GM18868 (cell line): ENCODE measurements at regions not wholly inside any gene's neighbourhood (a gene's known extent, or its start where the extent isn't known, plus 50 kb on each side); places are given as distances from the start of the nearest gene placed in this dataset.
"Not testable (repeated sequence)": the region's sequence is repeated elsewhere in the genome, so short reads cannot be mapped to it uniquely, and the experiment has no call there.

Source experiments
- ATAC-seq: cut with Tn5 transposase; IDR thresholded peaks from one replicate; pipeline ENCODE4 v1.9.1; 2021; ENCODE audit warnings: mild to moderate bottlenecking, moderate library complexity; ENCODE audit not compliant: unreplicated experiment

DNA sequence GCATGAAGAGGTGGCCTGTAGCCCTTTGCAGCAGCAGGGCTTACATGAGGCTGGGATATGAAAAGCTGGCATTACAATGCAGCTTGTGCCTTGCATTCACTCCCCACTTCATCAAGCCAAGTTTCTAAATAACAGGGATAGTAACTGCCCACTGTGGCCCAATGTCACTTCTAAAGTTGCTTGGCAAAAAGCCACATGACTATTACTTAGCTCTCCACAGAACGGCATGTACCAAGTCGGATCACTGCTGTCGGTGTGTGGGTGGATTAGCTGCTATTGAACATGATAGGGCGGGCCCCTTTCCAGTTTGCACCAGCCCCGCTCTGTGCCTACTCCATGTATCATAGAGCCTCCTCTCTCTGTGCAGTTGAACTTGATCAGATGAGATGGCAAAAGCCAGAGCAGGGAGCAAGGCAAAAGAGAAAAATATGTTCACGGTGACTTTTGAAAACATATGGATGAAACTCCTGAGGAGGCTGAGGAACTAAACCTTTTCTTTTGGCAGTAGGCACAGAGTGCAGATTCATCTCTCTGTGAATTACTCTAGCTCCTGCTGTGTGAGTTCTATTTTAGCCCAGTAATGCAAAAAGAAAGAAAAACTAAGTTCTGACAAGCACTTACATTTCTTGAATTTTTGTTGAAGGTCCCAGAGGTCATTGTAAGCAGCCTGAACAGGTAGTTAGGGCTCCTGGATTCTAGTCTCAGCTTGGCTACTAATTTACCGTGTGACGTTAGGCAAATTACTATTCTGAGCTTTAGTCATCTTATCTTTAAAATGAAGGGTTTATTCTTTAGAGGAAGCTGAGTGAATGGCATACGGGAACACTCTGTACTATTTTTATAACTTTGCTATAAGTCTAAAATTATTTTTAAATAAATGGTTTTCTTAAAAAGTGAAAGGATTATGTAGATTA is 125.6 kb upstream of the NBPF9 start:
- not testable (repeated sequence) for ATAC-seq

DNA sequence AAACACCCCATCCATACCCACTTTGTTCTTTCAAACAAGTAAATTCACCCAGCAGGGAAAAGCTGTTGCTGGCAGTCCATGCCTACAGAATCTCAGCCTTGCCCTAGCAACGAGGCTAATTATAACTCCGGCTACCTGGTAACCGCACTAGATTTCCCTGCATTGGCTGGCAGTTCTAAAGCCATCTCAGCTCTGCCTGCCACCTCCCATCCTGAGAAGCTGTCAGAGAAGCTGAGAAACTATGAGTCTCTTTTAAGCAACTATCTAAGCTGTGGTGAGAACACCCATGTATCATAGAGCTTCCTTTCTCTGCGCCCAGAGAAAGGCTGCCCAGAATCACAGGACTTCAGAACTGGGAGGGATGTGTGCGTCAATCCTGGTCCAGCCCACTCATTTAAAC is 126.5 kb upstream of the NBPF9 start:
- not testable (repeated sequence) for ATAC-seq

DNA sequence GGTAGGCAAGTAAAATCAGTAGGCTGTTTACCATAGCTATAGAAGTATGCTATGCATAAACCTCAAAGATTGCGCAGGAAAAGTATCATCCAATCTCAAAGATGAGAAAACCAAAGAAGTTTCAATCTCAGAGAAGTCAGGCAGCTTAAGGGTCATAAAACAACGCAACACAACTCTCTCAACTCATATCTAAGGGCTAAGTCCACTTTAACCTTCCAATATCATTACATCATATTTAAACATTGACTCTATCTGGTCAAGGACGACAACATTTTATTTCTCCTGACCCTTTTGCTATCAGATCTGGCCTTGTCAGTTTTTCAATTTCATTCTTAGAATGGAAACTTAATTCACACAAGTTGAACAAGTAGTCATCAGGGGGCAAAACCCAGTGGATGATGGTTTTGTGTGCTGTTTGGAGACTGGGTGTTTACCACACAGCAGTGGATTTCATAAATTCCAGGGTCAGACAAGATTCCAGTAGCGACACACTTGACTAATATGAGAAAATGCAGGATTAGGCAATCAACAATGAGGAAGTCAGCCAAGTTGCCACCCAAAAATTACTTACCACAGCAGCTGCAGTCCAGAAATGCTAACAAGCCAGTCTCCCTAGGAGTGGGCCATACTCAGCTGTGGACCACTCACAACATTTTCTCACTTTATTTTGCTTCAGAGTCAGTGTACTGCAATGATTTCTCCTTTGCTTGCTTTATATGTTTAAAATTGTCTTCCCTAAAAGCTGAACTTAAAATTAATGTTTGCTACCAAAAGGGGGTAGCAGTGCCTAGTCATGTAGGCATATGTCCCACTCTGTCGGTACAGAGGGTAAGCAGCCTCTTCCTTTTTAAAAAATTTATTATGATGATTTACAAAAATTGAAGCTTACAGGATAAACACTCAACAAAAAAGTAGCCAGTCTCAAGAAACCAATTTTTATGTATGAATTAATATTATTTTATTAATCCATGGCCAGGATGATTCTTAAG is 131.9 kb upstream of the NBPF9 start:
- not testable (repeated sequence) for ATAC-seq

DNA sequence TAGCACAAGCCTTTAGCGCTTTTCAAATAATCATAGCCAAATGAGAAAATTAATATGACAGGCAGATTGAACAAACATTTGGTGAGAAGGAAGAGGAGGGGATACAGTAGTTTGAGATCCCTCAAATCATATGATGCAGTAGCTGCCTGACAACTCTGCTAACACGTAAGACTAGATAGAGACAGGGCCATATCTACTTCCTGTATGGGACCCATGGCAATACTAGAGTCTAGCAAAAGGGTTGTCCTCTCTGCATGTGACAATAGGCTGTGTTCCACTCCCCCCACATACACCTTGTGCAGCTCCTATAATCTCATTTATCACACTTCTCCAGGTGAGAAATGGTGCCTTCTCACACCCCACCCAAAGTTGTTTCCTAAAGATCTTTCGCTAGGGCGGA is 134.2 kb upstream of the NBPF9 start:
- not testable (repeated sequence) for ATAC-seq

DNA sequence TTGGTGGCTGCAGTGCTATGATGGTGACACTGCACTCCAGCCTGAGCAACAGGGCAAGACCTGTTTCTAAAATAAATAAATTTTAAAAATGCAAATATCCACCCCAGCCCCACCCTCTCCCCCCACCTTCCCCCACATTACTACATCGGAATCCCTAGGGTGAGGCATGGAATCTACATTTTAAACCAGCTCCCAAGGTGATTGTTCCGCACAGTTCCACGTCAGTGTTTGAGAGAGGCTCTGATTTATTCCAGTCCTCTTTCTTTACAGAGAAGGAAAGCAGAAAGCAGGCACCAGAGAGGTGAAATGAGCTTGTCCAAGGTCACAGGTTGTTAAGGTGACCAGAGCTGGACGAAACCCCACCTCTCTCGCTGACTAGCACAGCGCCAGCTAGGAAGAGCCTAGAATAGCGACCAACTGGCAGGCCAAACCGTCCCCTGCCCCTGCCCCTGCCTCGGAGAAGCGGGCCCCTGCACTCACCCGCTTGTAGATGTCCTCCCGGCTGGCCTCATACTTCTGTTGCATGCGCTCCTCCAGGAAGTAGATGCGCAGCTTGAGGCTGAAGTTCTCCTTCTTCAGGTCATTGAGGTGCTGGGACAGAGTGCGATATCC is 136.7 kb upstream of the NBPF9 start:
- ATAC-seq = not testable (repeated sequence)

DNA sequence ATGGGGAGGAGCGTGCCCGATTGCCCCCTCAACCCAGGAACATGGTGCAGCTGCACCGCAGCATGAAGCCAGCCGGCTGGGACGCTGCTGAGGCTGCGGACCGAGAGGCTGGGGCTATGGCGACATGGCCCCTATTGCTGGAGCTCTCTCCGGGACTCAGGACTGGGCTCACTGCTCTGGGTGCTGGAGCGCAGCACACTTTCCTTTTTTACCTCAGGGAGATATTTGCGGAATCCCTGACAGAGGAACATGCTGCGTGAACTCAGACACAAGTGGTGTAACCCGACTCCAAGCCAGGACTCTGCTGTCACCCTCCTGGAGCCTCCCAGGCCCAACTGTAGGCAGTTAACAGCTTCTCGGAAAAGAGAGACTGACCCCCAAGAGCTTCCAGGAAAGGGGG is 137.2 kb upstream of the NBPF9 start:
- not testable (repeated sequence) for ATAC-seq

DNA sequence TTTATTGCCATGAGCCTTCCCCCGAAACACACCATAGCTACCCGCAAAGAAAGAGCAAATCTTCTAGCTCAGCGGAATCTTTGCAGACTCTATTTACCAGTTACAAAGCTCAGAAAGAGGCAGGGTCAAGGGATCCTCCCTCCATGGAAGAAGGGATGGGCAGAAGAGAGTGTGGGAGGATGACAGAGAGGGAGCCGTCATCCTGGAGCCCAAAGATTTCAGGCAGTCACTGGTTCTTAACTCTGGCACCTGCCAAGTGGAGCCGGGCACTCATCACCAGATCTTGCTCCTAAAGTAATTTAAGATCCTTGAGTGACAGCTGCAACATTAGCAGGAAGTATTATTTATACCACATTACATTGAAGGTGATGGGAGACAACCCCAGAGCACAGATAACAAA is 137.9 kb upstream of the NBPF9 start:
- ATAC-seq = not testable (repeated sequence)

DNA sequence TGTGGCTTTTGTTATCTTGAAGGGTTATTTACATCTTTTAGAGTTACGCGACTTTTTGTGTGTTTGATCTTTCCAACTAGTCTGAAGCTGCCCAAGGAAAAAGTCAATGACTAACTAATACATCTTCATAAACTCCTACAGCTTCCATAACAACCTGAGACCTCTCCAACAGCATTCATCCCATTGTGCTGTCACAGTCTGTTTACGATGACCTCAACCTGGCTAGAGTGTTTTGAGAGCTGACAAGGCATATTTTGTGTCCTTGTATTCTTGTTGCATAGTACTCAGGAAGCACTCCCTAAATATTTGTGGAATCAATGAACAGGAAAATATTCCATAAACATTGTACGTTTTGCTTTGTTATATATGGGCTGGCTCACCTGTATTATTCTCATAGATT is 140.2 kb upstream of the NBPF9 start:
- not testable (repeated sequence) for ATAC-seq

DNA sequence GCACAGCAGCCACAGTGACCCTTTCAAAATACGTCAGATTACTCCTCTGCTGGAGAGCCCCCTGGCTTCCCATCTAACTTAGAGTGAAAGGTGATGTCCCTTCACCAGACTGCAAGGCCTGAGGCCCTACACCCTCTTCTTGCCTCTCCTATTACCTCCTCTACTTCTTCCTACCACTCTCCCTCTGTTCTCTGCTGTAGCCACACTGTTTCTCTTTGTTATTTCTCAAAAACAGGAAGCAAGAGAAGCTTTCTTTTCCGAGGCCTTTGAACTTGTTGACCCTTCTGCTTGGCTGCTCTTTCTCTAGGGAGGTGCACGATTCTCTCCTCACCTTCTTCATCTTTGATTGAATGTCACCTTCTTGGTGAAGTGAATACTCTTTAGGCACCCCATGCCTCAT is 141.3 kb upstream of the NBPF9 start:
- not testable (repeated sequence) for ATAC-seq

DNA sequence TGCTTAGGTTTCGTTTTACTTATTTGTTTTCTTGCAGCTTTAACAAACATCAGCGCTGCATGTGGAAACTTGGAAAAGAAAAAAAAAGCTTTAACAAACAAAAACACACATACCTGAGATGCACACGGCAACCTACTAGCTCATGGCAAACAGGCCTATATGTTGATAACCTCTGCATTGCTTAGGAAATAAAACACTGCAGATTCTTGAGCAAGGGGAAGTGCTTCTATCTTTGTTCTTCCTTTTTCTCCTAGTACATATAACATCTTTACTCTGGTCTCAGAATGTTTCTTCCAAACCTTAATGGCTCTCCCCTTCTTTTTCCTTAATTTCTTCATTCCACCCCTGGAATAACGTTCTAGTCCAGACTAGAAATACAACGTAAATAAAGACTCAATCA is 142.9 kb upstream of the NBPF9 start:
- ATAC-seq = not testable (repeated sequence)

DNA sequence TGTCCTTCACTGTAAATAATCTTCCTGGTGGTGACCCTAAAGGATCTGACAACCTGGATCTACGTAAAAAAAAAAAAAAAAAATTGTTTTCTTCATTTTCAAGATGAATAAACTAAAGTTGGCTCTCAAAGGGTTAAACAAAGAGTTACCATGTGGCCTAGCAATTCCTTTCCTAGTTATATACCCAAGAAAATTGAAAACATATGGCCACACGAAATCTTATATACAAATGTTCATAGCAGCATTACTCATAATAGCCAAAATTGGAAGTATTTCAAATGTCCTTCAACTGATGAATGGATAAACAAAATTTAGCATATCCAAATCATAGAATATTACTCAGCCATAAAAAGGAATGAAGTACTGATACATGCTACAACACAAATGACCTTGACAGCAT is 145.3 kb upstream of the NBPF9 start:
- not testable (repeated sequence) for ATAC-seq

DNA sequence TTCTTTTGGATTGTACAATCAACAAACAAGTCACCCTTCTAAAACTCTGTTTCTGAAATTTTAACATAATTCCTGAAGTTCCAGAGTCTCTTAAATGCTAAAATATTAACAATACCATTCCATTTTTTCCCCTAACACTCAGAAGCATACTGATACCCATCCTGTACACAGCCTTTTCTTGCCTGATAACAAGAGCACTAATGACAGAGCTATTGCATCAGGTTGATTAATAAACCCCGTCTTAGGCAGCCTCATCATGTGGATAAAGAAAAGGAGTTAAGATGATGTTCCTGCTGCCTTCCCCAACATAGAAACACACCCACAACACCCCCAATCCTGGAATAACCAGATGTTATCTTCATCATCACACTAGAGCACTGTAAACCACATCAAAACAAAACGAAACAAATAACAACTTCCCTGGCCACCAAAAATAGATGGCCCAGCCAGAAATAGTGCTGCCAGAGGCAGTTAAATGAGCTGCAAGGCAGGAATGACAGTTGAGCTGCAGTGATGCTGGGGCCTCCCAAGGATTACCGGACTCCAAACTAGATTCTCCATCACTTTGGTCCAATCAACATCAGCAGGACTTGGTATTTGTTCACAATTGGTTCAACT is 146.6 kb upstream of the NBPF9 start:
- not testable (repeated sequence) for ATAC-seq

DNA sequence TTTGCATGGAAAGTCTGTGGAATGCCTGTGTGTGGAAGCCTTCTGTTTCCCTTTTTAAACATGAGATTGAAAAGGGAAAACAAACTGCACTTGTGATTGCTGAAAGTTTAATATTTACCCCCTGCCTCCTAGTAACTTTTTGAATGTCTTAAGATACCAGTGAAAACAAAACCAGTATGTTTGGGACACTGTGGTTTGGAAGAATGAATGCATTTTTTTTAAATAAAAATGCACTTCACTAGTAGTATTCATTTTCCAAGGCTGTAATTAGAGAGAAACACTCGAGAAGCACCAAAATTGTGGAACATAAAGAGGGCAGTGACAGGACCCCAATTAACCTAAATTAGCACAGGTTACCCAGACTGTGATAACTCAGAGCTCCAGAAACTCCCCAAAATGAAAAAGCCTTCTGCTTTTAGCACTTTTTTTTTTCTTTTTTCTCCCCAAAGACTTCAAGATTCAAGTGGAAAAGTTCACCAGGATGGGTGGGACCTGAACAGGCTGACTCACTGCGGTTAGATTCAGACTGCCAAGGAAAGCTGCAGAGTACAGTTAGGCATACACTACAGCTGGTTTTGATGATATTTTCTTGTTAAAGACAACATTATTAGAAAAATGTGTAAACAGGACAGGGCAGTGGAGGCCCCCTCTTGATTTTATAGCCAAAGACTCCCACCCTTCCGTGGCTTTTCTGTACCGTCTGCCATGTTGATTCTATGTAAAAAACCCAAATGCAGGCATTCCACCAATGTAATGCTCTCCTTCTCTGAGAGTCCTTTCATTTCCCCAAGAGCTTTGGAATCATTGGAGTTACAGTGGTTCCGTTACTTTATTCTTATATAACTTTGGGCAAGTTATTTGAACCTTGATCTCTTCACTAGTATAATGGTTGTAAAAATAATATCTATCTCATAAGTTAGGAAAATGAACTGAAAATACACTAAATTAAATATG is 151.8 kb upstream of the NBPF9 start:
- ATAC-seq = not testable (repeated sequence)

DNA sequence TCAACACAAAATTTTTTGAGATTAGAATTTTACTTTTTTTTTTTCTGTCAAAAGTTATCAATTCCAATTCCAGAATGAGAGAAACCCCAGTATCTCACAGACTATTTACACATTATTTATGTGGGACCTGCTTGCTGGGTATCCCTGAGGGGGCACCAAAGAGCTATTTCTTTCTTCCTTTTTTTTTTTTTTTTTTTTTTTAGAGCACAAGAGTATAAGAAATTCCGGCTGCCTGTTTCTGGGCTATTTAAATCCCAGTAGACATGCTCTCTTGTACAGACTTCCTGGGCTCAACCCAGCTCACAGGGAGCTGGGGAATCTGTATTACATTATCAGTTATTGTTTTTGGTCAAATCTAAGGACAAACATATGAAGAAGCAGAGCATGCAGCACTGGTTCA is 156.9 kb upstream of the NBPF9 start:
- not testable (repeated sequence) for ATAC-seq

DNA sequence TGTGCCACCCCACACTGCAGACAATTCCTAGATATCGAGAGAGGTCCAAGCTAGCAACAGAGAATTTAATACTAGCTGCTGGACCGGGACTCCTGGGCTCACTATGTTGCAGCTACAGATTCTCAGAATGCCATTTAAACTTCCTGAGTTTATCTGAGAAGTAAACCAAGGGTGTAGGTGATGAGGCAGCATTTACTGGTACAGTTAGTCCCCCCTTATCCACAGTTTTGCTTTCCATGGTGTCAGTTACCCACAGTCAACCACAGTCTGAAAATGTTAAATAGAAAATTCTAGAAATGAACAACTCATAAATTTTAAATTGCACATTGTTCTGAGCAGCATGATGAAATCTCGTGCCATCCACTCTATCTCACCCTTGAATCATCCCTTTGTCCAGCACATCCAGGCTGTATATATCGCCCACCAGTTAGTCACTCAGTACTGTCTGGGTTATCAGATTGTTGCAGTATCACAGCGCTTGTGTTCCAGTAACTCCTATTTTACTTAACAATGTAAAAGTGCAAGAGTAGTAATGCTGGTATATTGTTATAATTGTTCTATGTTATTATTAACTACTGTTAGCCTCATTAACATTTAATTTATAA is 157.5 kb upstream of the NBPF9 start:
- not testable (repeated sequence) for ATAC-seq

DNA sequence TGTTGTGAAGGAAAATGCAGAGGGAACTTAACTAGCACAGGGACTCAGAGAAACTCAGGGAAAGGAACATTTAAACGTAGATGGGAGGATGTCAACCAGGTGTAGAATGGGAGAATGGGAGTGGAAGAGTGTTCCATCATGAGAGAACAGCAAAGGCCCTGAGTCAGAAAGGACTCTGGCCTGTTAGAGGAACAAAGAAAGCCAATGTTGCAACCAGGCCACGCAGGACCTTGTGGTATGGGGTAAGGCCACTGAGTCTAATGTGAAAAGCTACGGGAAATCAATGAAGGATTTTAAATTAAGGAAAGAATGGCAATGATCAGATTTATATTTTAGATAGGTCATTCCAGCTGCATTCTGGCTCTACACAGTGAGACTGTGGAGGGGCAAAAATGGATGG is 163.9 kb upstream of the NBPF9 start:
- ATAC-seq = not testable (repeated sequence)

DNA sequence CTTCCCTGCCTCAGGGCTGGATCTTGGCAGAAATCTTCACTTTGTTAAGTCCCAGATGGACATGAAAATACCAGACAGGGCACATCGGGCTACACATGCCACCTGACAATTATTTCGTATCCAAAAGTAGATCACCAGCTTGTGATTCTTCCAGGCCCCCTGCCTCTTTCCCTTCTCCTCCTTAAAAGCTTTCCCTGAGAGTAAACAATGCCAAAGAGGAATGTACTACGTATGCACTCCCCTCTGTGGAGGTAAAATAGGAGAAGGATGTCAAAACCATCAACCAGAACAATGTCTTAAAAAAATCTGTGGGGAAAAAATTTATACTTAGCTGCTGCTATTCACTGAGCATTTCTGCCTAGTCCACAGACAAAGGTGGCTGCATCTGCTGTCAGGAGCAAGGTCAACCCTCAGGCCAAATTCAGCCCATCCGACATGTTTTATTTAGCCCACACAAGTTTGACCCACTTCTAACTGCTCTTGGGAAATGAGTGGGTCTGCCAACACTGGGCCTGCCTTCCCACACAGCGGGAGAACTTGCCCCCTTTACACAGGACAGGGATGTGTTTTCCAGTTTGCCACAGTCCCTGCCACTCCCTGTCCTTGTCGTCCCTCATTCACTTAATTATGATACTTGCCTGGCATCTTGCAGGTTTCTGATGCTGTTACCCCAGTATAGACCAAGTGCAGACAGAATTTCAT is 165.8 kb upstream of the NBPF9 start:
- not testable (repeated sequence) for ATAC-seq

DNA sequence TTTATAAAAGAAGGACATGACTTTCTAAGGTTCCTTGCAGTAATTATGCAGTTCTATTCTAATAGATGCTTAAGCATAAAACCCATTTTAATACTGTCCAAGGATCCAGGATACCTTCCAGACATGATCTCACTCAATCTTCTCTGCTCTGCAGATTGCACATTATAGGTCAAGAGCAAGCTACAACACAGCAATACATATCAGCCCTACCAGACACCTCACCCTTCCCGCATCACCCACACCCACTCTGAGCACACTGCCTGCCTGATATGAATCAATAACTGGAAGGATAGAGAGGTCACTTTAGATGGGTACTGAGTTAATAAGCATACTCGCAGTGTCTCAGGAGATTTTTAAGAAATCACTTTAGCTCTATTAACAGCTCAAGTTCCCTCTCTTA is 166.5 kb upstream of the NBPF9 start:
- ATAC-seq = not testable (repeated sequence)
